HCT116 (cell line): ENCODE measurements at regions not wholly inside any gene's neighbourhood (a gene's known extent, or its start where the extent isn't known, plus 50 kb on each side); places are given as distances from the start of the nearest gene placed in this dataset.

Source experiments
- ATAC-seq: fragments of 200-7000 bp; cut with Tn5 transposase; 2 replicates; pipeline ENCODE4 v1.9.1; 2020; ENCODE audit warnings: mild to moderate bottlenecking, moderate library complexity
- BruUV-seq: library from RNA; stranded (reverse); fragments of 400-500 nt; replicated peaks from 2 replicates; lab custom pipeline; 2021; lab: Mats Ljungman, UMichigan
- CTCF ChIA-PET: fragments of 300-600 bp; sonication (Branson Sonifier 250); formaldehyde crosslinking; loops from one replicate; lab custom pipeline; 2021; ENCODE audit warnings: antibody characterized with exemption; lab: Charles Lee
- POLR2A ChIA-PET: fragments of 300-600, 350-600 bp; sonication (Branson Sonifier 250); formaldehyde crosslinking; loops from one replicate; lab custom pipeline; 2021; ENCODE audit warnings: antibody characterized with exemption; lab: Charles Lee
- RAD21 ChIA-PET, 2 experiments: fragments of 300-600 bp; sonication (Branson Sonifier 250); formaldehyde crosslinking; loops; one replicate each; lab custom pipeline; 2023; ENCODE audit warnings: low total read pairs in 2 of 2; ENCODE audit not compliant: uncharacterized antibody in 2 of 2, unreplicated experiment in 2 of 2, low non-redundant PET in 1 of 2; lab: Charles Lee
- DNase-seq: peaks from one replicate; pipeline ENCODE4 v3.0.0-alpha.2; 2010; ENCODE audit warnings: low read depth, low spot score
- H2AFZ ChIP-seq: fragments of 200-600 bp; shearing (Covaris generic), sonication (generic); 2 replicates; pipeline ENCODE4 v1.6.1; 2017; ENCODE audit warnings: low read depth, mixed run types, mixed read lengths, antibody characterized with exemption, low read length; ENCODE audit not compliant: poor library complexity, severe bottlenecking
- H3K27ac ChIP-seq: 2 replicates; pipeline ENCODE4 v1.5.1; 2012; ENCODE audit warnings: low read depth, low read length
- H3K27me3 ChIP-seq: fragments of 200-600 bp; sonication (generic); 2 replicates; pipeline ENCODE4 v1.6.1; 2016; ENCODE audit warnings: mixed run types, low read length, mixed read lengths; ENCODE audit not compliant: insufficient read depth
- H3K36me3 ChIP-seq, 2 experiments: fragments of 200-500 bp in 1 of 2; fragments of 200-600 bp in 1 of 2; sonication (Bioruptor generic) in 1 of 2; sonication (generic) in 1 of 2; 2 replicates each; pipeline versions ENCODE4 v1.5.1 to v1.6.1; 2014 to 2016; ENCODE audit warnings: low read length in 2 of 2, inconsistent platforms in 1 of 2, mixed read lengths in 1 of 2, mixed run types in 1 of 2; ENCODE audit not compliant: insufficient read depth in 2 of 2, control insufficient read depth in 1 of 2
- H3K4me1 ChIP-seq, 2 experiments: fragments of 200-600 bp in 1 of 2; sonication (generic) in 1 of 2; 2 replicates each; pipeline versions ENCODE4 v1.5.1 to v1.6.1; 2012 to 2017; ENCODE audit warnings: low read length in 2 of 2, inconsistent platforms in 1 of 2, mild to moderate bottlenecking in 1 of 2, mixed read lengths in 1 of 2, mixed run types in 1 of 2, moderate library complexity in 1 of 2; ENCODE audit not compliant: insufficient read depth in 2 of 2, control insufficient read depth in 1 of 2
- H3K4me2 ChIP-seq: fragments of 200-600 bp; sonication (generic); 2 replicates; pipeline ENCODE4 v1.6.1; 2017; ENCODE audit warnings: mixed run types, low read length, mixed read lengths
- H3K4me3 ChIP-seq, 2 experiments: fragments of 200-600 bp in 1 of 2; sonication (generic) in 1 of 2; replicated peaks in 1 of 2; 2 replicates each; pipeline ENCODE4 v1.5.1; 2011 to 2016; ENCODE audit warnings: low read length in 2 of 2, control low read depth in 1 of 2, low read depth in 1 of 2, mild to moderate bottlenecking in 1 of 2, mixed read lengths in 1 of 2, mixed run types in 1 of 2
- H3K79me2 ChIP-seq: fragments of 200-600 bp; sonication (generic); 2 replicates; pipeline ENCODE4 v1.6.1; 2017; ENCODE audit warnings: mild to moderate bottlenecking, mixed run types, low read length, moderate library complexity, mixed read lengths; ENCODE audit not compliant: insufficient read depth
- H3K9ac ChIP-seq: fragments of 200-600 bp; sonication (generic); 2 replicates; pipeline ENCODE4 v1.6.1; 2016; ENCODE audit warnings: low read length, mixed read lengths
- H3K9me2 ChIP-seq: fragments of 200-600 bp; sonication (generic), shearing (Covaris generic); 2 replicates; pipeline ENCODE4 v1.6.1; 2017; ENCODE audit warnings: mixed run types, mild to moderate bottlenecking, moderate library complexity; ENCODE audit not compliant: insufficient read depth
- H3K9me3 ChIP-seq, 2 experiments: fragments of 200-500 bp in 1 of 2; fragments of 200-600 bp in 1 of 2; sonication (Bioruptor generic) in 1 of 2; sonication (generic) in 1 of 2; 2 replicates each; pipeline ENCODE4 v1.6.1; 2014 to 2017; ENCODE audit warnings: low read length in 2 of 2, mixed read lengths in 2 of 2, inconsistent platforms in 1 of 2, low read depth in 1 of 2, mild to moderate bottlenecking in 1 of 2, mixed run types in 1 of 2, moderate library complexity in 1 of 2; ENCODE audit not compliant: control insufficient read depth in 1 of 2, insufficient read depth in 1 of 2
- H4K20me1 ChIP-seq: fragments of 200-600 bp; sonication (generic), shearing (Covaris generic); 2 replicates; pipeline ENCODE4 v1.6.1; 2017; ENCODE audit warnings: mixed run types, mild to moderate bottlenecking, moderate library complexity; ENCODE audit not compliant: insufficient read depth
- CBX3 ChIP-seq: IDR thresholded peaks from 2 replicates; pipeline ENCODE4 v1.6.1; 2012; ENCODE audit warnings: low read depth
- CEBPB ChIP-seq: IDR thresholded peaks from 2 replicates; pipeline ENCODE4 v1.6.1; 2012; ENCODE audit warnings: low read depth
- ELF1 ChIP-seq: IDR thresholded peaks from 2 replicates; pipeline ENCODE4 v1.6.1; 2012; ENCODE audit warnings: low read depth, borderline replicate concordance
- EZH2 ChIP-seq: fragments of 200-600 bp; sonication (generic); IDR thresholded peaks from 2 replicates; pipeline ENCODE4 v1.6.1; 2017; ENCODE audit warnings: antibody characterized with exemption, mixed run types
- EZH2phosphoT487 ChIP-seq: fragments of 200-600 bp; IDR thresholded peaks from 2 replicates; pipeline ENCODE4 v1.6.1; 2018; ENCODE audit warnings: antibody characterized with exemption, borderline replicate concordance
- FOSL1 ChIP-seq: IDR thresholded peaks from 2 replicates; pipeline ENCODE4 v1.6.1; 2012; ENCODE audit warnings: low read depth
- JUND ChIP-seq: IDR thresholded peaks from 2 replicates; pipeline ENCODE4 v1.6.1; 2012
- POLR2A ChIP-seq: IDR thresholded peaks from 2 replicates; pipeline ENCODE4 v1.7.0; 2011; ENCODE audit warnings: borderline replicate concordance; ENCODE audit not compliant: insufficient read depth, insufficient read length; ENCODE audit errors: extremely low read depth
- POLR2AphosphoS5 ChIP-seq: IDR thresholded peaks from 2 replicates; pipeline ENCODE4 v1.6.1; 2011; ENCODE audit warnings: mild to moderate bottlenecking, low read depth, low read length, moderate library complexity
- RAD21 ChIP-seq: IDR thresholded peaks from 2 replicates; pipeline ENCODE4 v1.6.1; 2012; ENCODE audit warnings: low read depth, mild to moderate bottlenecking
- SIN3A ChIP-seq: IDR thresholded peaks from 2 replicates; pipeline ENCODE4 v1.6.1; 2012; ENCODE audit warnings: low read depth
- SP1 ChIP-seq: IDR thresholded peaks from 2 replicates; pipeline ENCODE4 v1.6.1; 2012; ENCODE audit warnings: low read depth
- SRF ChIP-seq: IDR thresholded peaks from 2 replicates; pipeline ENCODE4 v1.6.1; 2012; ENCODE audit warnings: low read depth
- YY1 ChIP-seq: IDR thresholded peaks from 2 replicates; pipeline ENCODE4 v1.6.1; 2011; ENCODE audit warnings: low read length, low read depth, moderate library complexity, mild to moderate bottlenecking; ENCODE audit not compliant: insufficient replicate concordance; ENCODE audit errors: extremely low read depth
- ZFX ChIP-seq: fragments of 450-650 bp; IDR thresholded peaks from 2 replicates; pipeline ENCODE4 v1.6.1; 2017
- ZNF274 ChIP-seq: fragments of 200-500 bp; sonication (Bioruptor generic); IDR thresholded peaks from 2 replicates; pipeline ENCODE4 v1.6.1; 2014; ENCODE audit warnings: mild to moderate bottlenecking, low read depth, low read length, inconsistent platforms
- intact Hi-C: fragments of 100-400 bp; cut with micrococcal nuclease; formaldehyde crosslinking; loops from 2 replicates; pipeline ENCODE4 v1.10.0; 2022
- TF ChIP-seq, protein P1 (sequence below): IDR thresholded peaks from 2 replicates; pipeline ENCODE4 v1.6.1; 2012; ENCODE audit warnings: low read depth
- TF ChIP-seq, protein P2 (sequence below): IDR thresholded peaks from 2 replicates; pipeline ENCODE4 v1.6.1; 2012
- TF ChIP-seq, protein P3 (sequence below): IDR thresholded peaks from 2 replicates; pipeline ENCODE4 v1.6.1; 2011; ENCODE audit warnings: mild to moderate bottlenecking, low read length, moderate library complexity; ENCODE audit not compliant: insufficient replicate concordance; ENCODE audit errors: extremely low read depth
- TF ChIP-seq, protein P4 (sequence below), 3 experiments: fragments of 200-600 bp in 1 of 3; sonication (generic) in 1 of 3; IDR thresholded peaks in 2 of 3; conservative IDR thresholded peaks in 1 of 3; 2 replicates each; pipeline ENCODE4 v1.5.1; 2012 to 2017; ENCODE audit warnings: low read depth in 2 of 3, low read length in 2 of 3, antibody characterized with exemption in 1 of 3, borderline replicate concordance in 1 of 3, control low read depth in 1 of 3, mild to moderate bottlenecking in 1 of 3, mixed read lengths in 1 of 3, mixed run types in 1 of 3, moderate library complexity in 1 of 3; ENCODE audit not compliant: insufficient read depth in 1 of 3

DNA sequence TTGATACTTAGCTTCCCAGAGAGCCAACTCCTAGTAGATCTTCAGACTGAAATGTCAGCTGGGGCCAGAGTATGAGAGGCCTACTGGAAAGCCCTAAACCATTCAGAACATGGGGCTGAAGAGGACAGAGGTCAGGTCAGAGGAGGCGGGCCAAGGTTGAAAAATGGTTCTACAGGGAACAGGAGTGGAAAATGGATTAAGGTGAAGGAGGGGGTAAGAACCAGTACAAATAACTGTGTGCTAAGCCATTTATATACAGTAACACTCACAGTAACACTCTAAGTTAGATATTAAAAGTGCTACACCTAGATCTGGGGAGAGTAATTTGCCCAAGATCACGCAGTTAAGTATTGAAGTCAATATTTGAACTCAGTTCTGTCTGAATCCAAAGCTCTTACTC lies 313.2 kb upstream of the MAP3K7 start:
- no peak overlapping the region for H3K9ac ChIP-seq
- no peaks in the 10 kb centered on the region for H3K79me2 ChIP-seq
- no peaks in the 10 kb centered on the region for H3K9me2 ChIP-seq
- ChIA-PET RAD21 (no interaction called here), CTCF (no interaction called here), POLR2A (no interaction called here)
- intact Hi-C loops = no loop called here
- H3K4me1 ChIP-seq = no peaks in the 10 kb centered on the region
- H4K20me1 ChIP-seq = no peaks in the 10 kb centered on the region; the same call in 1 of the 2 replicates
- TF ChIP-seq SP1 (no peak), POLR2A (no peak), SRF (no peak), ELF1 (no peak), YY1 (no peak), SIN3A (no peak), JUND (no peak), CEBPB (no peak), POLR2AphosphoS5 (no peak), ZFX (no peak), FOSL1 (no peak), RAD21 (no peak), ZNF274 (no peak), EZH2phosphoT487 (no peak), EZH2 (no peak), CBX3 (no peak)
- TF ChIP-seq, protein P1, sequence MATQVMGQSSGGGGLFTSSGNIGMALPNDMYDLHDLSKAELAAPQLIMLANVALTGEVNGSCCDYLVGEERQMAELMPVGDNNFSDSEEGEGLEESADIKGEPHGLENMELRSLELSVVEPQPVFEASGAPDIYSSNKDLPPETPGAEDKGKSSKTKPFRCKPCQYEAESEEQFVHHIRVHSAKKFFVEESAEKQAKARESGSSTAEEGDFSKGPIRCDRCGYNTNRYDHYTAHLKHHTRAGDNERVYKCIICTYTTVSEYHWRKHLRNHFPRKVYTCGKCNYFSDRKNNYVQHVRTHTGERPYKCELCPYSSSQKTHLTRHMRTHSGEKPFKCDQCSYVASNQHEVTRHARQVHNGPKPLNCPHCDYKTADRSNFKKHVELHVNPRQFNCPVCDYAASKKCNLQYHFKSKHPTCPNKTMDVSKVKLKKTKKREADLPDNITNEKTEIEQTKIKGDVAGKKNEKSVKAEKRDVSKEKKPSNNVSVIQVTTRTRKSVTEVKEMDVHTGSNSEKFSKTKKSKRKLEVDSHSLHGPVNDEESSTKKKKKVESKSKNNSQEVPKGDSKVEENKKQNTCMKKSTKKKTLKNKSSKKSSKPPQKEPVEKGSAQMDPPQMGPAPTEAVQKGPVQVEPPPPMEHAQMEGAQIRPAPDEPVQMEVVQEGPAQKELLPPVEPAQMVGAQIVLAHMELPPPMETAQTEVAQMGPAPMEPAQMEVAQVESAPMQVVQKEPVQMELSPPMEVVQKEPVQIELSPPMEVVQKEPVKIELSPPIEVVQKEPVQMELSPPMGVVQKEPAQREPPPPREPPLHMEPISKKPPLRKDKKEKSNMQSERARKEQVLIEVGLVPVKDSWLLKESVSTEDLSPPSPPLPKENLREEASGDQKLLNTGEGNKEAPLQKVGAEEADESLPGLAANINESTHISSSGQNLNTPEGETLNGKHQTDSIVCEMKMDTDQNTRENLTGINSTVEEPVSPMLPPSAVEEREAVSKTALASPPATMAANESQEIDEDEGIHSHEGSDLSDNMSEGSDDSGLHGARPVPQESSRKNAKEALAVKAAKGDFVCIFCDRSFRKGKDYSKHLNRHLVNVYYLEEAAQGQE = no peak
- TF ChIP-seq, protein P2, sequence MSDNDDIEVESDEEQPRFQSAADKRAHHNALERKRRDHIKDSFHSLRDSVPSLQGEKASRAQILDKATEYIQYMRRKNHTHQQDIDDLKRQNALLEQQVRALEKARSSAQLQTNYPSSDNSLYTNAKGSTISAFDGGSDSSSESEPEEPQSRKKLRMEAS = no peak
- TF ChIP-seq, protein P3, sequence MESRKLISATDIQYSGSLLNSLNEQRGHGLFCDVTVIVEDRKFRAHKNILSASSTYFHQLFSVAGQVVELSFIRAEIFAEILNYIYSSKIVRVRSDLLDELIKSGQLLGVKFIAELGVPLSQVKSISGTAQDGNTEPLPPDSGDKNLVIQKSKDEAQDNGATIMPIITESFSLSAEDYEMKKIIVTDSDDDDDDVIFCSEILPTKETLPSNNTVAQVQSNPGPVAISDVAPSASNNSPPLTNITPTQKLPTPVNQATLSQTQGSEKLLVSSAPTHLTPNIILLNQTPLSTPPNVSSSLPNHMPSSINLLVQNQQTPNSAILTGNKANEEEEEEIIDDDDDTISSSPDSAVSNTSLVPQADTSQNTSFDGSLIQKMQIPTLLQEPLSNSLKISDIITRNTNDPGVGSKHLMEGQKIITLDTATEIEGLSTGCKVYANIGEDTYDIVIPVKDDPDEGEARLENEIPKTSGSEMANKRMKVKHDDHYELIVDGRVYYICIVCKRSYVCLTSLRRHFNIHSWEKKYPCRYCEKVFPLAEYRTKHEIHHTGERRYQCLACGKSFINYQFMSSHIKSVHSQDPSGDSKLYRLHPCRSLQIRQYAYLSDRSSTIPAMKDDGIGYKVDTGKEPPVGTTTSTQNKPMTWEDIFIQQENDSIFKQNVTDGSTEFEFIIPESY = no peak
- TF ChIP-seq, protein P4, sequence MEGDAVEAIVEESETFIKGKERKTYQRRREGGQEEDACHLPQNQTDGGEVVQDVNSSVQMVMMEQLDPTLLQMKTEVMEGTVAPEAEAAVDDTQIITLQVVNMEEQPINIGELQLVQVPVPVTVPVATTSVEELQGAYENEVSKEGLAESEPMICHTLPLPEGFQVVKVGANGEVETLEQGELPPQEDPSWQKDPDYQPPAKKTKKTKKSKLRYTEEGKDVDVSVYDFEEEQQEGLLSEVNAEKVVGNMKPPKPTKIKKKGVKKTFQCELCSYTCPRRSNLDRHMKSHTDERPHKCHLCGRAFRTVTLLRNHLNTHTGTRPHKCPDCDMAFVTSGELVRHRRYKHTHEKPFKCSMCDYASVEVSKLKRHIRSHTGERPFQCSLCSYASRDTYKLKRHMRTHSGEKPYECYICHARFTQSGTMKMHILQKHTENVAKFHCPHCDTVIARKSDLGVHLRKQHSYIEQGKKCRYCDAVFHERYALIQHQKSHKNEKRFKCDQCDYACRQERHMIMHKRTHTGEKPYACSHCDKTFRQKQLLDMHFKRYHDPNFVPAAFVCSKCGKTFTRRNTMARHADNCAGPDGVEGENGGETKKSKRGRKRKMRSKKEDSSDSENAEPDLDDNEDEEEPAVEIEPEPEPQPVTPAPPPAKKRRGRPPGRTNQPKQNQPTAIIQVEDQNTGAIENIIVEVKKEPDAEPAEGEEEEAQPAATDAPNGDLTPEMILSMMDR (IDR thresholded peaks at IDR 0.05 in 2 of 3, conservative IDR thresholded peaks at IDR 0.05 in 1 of 3; ENCODE audit: borderline replicate concordance in 1 of 3, insufficient read depth in 1 of 3, low read depth in 2 of 3, low read length in 2 of 3) = no peak
- H3K4me2 ChIP-seq = no peak overlapping the region
- DNase-seq (no peak), ATAC-seq (no peak)
- no peak overlapping the region for H3K27ac ChIP-seq
- no peaks in the 10 kb centered on the region; the same call in 1 of the 2 replicates for H3K27me3 ChIP-seq
- no peaks in the 10 kb centered on the region for H3K36me3 ChIP-seq
- BruUV-seq = no TSS peak
- no peaks in the 10 kb centered on the region for H3K9me3 ChIP-seq
- no peak overlapping the region for H3K4me3 ChIP-seq
- no peak overlapping the region for H2AFZ ChIP-seq
